RWPE1 (cell line): ENCODE measurements at regions not wholly inside any gene's neighbourhood (a gene's known extent, or its start where the extent isn't known, plus 50 kb on each side); places are given as distances from the start of the nearest gene placed in this dataset.

Experiments
- CTCF ChIA-PET: fragments of 350-600 bp; sonication (Branson Sonifier 250); formaldehyde crosslinking; extraction: SDS; loops from one replicate; lab custom pipeline; 2021; lab: Yijun Ruan, JAX
- POLR2A ChIA-PET: fragments of 400-600 bp; formaldehyde crosslinking; extraction: SDS; loops from one replicate; lab custom pipeline; 2020; ENCODE audit warnings: antibody characterized with exemption; ENCODE audit not compliant: low non-redundant PET; lab: Yijun Ruan, JAX
- DNase-seq: peaks from one replicate; pipeline ENCODE4 v3.0.0; 2012; ENCODE audit warnings: low spot score
- H3K27ac ChIP-seq: fragments of 450-650 bp; 2 replicates; pipeline ENCODE4 v1.5.1; 2017
- TF ChIP-seq, protein P1 (sequence below): fragments of 450-650 bp; conservative IDR thresholded peaks from 2 replicates; pipeline ENCODE4 v1.5.1; 2017; ENCODE audit warnings: low read depth, mild to moderate bottlenecking

DNA sequence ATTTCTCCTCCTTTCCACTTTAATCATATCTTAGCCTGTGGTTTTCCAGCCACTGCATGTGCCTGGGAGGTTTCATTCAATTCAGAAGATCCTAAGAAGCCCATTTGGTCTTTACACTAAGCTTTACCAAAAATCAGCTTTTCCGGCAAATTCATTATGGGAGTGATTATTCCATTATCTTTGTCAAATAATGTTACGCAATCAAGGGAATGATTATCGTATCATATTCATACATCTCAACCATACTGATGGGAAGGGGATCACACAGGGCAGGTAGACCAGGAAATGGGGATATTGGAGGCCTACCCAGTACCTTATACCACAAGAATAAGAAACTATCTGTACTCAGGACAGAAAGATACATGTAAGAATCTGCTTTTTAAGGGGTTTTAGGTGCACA is 440.5 kb downstream of the GPATCH2 start:
- CTCF ChIA-PET = interaction anchor here (0.6 kb wide), 1 partner anchor 458 kb away, joined by 3 read pairs; no protein-coding TSS in a partner anchor
- POLR2A ChIA-PET = no interaction called here
- TF ChIP-seq, protein P1, sequence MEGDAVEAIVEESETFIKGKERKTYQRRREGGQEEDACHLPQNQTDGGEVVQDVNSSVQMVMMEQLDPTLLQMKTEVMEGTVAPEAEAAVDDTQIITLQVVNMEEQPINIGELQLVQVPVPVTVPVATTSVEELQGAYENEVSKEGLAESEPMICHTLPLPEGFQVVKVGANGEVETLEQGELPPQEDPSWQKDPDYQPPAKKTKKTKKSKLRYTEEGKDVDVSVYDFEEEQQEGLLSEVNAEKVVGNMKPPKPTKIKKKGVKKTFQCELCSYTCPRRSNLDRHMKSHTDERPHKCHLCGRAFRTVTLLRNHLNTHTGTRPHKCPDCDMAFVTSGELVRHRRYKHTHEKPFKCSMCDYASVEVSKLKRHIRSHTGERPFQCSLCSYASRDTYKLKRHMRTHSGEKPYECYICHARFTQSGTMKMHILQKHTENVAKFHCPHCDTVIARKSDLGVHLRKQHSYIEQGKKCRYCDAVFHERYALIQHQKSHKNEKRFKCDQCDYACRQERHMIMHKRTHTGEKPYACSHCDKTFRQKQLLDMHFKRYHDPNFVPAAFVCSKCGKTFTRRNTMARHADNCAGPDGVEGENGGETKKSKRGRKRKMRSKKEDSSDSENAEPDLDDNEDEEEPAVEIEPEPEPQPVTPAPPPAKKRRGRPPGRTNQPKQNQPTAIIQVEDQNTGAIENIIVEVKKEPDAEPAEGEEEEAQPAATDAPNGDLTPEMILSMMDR = no peak
- DNase-seq = no peak
- no peak overlapping the region for H3K27ac ChIP-seq

DNA sequence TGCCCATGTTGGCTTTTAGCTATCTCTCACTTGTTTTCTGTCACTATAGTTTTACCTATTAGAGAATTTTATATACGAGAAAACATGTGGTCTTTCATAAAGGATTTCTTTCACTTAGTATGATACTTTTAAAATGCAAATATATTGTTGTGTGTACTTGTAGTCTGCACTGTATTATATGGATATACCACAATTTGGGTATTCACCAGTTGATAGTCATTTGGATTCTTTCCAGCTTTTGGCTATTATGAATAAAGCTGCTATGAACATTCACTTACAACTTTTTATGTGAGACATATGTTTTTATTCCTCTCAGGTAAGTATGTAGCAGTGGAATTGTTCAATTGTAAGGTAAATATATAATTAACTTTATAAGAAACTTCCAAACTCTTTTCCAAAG is 441.5 kb downstream of the GPATCH2 start:
- ChIA-PET CTCF (no interaction called here), POLR2A (no interaction called here)
- TF ChIP-seq, protein P1 = no peak
- no peak for DNase-seq
- H3K27ac ChIP-seq = no peak overlapping the region

DNA sequence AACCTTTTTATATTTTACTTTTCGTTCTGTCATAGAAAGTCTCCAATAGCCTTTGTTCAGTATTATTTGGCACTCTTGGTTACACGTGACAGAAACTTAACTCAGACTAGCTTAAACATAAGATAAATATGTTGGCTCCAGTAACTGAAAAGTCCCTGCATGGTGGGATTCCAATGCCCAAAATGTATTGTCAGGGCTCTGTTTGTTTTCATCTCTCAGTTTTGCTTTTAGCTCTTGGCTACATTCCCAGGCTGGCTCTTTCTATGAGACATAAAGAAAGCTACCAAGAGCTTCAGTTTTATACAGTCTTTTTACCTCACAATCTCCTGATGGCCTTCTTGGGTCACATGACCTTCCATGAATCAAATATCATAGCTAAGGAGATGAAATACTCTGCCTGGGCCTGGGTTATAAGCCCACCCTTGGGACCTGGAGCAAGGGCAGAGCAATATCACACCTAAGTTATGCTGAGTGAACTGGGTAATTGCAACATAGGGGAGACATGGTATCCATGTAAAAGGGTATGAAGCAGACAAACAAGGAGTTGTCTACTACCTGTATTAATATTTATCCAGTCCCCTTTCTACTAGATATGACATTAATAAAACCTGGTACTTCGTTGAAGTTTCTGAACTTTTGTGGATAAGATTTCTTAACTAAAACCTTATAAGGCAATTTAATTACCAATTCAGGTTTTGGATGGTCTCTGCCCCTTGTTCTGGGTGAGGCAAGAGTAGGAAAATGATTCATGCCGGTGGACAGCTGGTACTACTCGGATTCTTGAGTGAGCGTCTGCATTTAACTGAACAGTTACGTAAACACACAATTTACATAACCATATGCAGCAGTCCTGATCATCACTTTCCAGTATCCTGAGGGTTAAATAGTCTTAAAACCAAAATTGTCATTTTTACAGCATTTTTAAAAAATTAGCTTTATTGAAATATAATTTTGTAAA is 442.3 kb downstream of the GPATCH2 start:
- POLR2A ChIA-PET = no interaction called here
- H3K27ac ChIP-seq = no peak overlapping the region
- TF ChIP-seq, protein P1 = no peak
- CTCF ChIA-PET = no interaction called here
- no peak for DNase-seq

DNA sequence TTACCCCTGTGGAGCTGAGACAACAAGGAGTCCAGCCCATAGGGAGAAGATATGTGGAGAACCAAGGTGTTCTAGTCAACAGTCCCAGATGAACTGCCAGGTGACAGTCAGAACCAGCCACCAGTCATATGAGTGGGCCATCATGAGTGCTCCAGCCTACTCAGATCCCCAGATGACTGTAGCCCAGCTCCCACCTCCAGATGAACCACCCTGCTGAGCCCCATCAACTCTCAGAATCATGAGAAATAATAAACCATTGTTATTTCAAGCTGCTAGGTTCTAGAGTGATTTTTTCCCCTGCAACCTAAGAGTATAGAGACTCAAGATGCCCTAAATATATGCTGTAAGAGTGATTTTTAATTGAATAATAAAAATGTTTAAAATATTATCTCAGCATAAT is 444.2 kb downstream of the GPATCH2 start:
- TF ChIP-seq, protein P1 = no peak
- CTCF ChIA-PET = no interaction called here

DNA sequence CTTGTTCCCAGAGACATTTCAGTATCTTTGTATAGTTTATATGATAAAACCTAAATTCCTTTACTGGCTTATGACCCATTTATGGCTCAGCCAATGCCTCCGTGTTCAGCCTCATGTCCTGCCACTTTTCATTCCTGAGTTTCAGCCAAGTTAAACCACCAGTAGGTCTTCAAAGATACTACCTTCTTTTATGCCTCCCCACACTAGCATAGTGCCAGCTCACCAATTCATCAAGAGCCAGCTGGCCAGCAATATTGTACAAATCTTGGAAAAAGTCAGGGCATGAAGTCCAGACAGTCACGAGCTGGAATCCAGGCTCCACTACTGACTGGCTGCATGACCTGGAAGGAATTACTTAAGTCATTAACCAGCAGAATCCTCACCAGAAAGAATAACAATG is 446.0 kb downstream of the GPATCH2 start:
- ChIA-PET CTCF (no interaction called here), POLR2A (no interaction called here)
- DNase-seq = no peak
- TF ChIP-seq, protein P1 = no peak
- H3K27ac ChIP-seq = no peak overlapping the region

More for the DNA sequence above, 444.2 kb downstream of the GPATCH2 start:
- no peak for DNase-seq
- H3K27ac ChIP-seq = no peak overlapping the region
- POLR2A ChIA-PET = no interaction called here

DNA sequence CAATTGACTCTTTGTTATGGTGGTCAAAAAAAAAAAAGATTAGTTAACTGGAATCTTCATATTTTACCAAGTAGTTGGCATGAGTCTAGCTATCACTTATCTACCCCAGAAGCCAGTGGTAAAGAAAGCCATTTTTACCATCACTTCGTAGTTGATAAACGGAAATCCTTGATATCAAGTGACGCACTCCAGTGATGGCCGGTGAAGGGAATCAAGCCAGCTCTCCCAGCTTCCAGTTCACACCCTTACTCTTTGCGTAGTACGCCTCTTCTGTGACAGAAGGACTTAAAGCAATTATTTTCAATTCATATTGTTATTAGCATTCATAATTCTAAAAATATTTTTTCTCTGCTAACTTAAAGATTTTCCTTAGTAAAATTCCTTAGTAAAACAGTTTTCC is 447.9 kb downstream of the GPATCH2 start:
- no peak for DNase-seq
- TF ChIP-seq, protein P1 = no peak
- ChIA-PET POLR2A (no interaction called here), CTCF (no interaction called here)
- H3K27ac ChIP-seq = no peak overlapping the region
